ENCODE measurements at regions not wholly inside any gene's neighbourhood (a gene's known extent, or its start where the extent isn't known, plus 50 kb on each side); places are given as distances from the start of the nearest gene placed in this dataset.

DNA sequence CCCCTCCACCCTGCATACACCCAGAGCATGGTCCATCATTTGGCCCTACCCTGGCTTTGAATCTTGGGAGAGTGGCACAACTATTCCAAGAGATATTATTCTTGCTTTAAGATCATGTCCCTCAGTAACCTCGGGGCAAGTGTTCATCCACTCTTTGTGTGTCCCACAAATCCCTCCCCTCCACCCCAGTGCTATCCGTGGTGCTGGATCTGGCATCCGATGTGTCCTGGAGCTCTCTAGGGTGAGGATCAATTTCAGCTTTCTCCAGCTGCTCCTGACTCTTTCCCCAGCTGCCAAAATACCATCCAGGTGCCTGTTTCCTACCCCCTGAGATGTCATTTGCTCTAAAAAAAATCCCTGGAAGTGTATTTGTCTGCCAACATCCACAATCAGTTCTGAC lies 64.8 kb upstream of the CMKLR1 start:
- no peak for TF ChIP-seq EZH2 (IDR thresholded peaks at IDR 0.05; ENCODE audit: borderline replicate concordance, low read depth, low read length, poor library complexity, severe bottlenecking)
- TF ChIP-seq, protein P1, sequence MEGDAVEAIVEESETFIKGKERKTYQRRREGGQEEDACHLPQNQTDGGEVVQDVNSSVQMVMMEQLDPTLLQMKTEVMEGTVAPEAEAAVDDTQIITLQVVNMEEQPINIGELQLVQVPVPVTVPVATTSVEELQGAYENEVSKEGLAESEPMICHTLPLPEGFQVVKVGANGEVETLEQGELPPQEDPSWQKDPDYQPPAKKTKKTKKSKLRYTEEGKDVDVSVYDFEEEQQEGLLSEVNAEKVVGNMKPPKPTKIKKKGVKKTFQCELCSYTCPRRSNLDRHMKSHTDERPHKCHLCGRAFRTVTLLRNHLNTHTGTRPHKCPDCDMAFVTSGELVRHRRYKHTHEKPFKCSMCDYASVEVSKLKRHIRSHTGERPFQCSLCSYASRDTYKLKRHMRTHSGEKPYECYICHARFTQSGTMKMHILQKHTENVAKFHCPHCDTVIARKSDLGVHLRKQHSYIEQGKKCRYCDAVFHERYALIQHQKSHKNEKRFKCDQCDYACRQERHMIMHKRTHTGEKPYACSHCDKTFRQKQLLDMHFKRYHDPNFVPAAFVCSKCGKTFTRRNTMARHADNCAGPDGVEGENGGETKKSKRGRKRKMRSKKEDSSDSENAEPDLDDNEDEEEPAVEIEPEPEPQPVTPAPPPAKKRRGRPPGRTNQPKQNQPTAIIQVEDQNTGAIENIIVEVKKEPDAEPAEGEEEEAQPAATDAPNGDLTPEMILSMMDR (conservative IDR thresholded peaks at IDR 0.05; ENCODE audit: low read depth, low read length), result no peak
